NCI-H226 (cell line): ENCODE measurements at regions not wholly inside any gene's neighbourhood (a gene's known extent, or its start where the extent isn't known, plus 50 kb on each side); places are given as distances from the start of the nearest gene placed in this dataset.

Experiments
- DNase-seq: peaks from one replicate; pipeline ENCODE4 v3.0.0-alpha.2; 2015

DNA sequence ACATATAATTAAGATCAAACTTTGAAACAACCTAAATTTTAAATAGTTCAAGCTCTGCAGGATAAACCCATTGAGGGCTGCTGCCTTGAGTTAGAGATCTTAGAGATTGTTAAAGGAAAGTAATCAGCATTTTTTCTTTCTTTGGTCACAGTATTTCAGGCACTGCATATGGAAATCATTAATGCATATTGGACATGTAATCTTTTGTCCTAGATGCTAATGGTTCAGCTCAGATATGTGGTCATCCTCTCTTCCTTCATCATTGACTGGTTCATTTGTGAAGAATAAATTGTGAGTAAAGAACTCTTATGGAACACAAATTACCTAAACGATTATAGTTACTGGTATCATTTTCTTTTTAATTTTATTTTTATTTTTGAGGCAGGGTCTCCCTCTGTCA is 82.0 kb upstream of the PRLR start:
- DNase-seq, result no peak

DNA sequence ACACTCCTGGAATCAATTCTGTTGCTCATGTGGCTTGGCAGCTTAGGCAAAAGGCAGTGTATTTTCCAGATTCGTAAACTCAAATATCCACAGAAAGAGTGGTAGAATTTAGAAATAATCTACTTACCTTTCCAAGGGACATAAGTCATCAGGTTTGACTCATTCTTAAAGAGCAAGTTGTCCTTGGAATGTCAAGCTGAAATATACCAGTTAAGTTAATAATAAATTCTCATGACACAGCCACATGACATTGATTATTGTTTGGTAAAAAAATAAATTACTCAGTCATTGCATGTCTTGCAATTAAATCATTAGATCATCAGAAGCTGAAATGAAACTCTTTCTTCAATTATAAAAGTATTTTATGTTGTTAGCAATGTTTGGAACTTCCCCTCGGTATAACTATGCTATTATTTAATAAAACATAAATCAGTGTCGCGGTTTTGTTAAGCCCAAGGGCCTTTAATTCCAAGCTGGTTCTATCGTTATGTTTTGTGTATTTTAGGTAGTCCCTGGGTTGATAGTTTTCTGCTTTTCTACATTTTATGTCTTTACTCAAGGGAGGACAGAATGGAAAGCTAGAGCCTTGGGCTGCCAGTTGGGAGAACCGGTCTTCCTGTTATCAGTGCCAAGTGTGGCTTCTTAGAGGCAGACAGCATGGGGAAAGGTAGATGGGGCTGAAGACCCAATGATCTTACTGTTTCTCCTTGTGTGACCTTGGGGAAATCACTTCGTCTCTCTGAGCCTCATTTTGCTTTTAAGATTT is 79.3 kb upstream of the PRLR start:
- no peak for DNase-seq

DNA sequence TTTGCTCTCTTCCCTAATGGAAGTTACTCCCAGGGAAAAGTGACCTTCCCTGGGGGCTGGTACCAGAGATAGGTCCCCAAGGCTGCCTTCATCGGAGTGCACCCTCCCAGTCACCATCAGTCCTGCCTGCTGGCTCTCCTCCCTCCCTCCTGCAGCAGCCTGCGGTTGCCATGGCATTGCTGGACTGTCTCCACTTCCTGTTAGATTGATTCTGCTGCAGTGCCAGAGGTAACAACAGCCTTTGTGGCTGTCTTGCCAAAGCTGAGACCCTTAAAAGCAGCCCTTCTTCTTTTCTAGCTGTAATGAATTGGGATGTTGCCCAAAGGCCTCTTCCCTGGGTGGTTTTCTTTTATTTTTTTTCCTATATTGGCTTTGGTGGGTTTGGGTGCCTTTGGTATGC is 78.1 kb upstream of the PRLR start:
- no peak for DNase-seq

DNA sequence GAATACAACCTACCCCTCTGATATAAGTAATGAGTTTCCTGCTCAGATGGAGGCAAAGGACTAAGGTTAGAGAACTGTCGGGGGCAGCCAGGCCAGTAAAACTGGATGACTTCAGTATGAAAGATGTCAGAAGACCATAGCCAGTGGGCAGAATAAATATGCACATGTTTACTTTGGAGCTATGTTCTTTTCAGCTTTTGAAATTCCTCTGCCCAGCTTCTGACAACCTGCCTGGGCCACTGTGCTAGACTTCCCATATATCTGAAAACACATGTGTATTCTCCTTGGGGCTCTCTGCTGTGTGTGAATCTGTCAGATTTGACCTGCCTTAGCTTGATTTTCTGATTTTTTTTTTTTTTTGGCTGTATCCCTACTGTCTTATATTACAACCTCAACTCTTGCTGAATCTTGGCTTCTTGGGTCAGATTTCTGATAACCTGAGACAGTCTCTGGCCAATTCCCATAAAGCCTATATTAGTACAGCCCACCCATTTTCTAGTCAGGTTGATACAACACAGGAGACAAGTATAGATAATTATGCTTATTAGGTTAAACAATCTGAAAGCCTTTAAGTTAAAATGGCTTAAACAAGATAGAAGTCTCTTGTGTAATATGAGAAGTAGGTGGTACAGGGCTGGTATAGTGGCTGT is 76.6 kb upstream of the PRLR start:
- DNase-seq, result no peak

DNA sequence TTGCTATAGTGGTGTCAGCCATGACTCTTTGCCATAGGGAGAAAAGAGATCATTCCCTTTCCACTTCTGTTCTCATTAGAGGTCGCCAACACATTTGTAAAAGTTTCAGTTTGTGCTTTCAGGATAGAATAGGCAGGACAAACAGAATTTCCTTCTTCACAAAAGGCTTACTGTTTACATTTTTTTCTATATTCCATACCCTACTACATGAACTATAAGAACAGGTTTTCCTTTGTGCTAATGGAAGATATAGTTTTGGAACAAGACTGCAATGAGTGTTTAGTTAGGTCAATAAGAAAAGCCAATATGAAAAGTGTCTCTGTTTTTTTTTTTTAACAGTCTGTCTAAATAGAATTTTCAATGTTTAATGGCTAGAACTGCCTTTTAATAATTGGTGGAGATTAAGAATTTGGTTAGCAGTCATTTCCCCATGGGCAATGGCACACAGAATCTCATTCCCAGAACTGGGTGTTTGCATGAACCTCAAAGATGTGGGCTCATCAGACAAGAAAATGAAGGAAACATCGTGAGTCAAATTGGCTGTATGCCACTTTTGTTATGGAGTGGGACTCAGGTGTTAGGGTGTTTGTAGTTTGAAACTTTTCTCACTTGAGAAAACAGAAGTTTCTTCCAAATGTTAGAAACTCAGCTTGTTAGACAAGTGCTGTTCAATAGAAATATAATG is 75.2 kb upstream of the PRLR start:
- no peak for DNase-seq

DNA sequence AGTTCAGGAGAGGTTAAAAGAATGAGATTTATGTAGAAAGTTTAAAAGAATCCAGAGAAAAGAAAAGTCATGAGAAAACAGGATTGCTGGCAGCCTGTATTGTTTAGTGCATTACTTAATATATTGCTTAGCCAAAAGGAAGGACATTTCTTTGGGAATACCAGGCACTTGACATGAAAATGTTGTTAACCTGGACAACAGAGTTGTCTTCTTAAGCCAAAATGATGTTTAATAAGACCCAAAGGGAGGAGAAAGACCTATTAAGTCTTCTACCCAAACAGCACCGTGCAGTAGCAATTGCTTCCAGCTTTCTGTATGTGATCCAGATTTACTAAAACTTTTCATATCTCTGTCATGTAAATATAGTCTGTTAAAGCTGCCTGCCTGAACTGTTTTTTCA is 74.0 kb upstream of the PRLR start:
- DNase-seq, result no peak

DNA sequence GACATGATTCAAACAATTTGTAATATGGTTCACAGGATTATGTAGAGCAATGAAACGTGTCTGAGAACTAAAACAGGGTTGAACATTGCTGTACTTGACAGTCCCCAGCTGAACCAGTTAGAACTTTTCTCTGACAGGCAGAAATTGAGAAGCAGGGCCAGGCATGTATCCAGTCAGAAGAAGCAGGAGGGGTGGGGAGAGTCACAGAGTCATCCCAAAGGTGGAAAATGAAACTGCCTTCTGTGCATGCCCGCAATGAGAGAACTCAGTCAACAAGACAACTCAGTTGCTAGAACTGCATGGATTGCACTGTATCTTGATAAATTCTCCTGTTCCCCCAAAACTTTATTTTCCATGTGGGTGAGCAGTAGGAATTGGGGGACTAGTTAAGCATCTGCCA is 72.9 kb upstream of the PRLR start:
- DNase-seq, result no peak

DNA sequence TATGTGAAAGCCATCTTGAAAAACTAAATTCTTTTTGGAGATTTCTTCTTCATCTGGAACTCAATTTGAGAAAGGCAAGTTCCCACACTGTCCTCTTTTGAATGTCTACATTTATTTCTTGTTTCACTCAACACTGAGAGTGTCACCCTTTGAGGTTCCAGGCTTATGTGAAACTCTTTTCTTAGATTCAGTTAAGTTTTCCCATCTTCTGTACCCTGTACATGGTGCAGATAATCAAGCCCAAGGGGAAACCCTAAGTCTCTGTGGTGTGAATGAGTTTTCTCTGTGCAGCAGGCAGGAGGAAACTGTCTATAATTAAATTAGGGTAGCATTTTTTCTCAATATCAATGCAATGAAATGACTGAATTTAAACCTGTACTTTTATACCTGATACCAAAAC is 72.3 kb upstream of the PRLR start:
- no peak for DNase-seq

DNA sequence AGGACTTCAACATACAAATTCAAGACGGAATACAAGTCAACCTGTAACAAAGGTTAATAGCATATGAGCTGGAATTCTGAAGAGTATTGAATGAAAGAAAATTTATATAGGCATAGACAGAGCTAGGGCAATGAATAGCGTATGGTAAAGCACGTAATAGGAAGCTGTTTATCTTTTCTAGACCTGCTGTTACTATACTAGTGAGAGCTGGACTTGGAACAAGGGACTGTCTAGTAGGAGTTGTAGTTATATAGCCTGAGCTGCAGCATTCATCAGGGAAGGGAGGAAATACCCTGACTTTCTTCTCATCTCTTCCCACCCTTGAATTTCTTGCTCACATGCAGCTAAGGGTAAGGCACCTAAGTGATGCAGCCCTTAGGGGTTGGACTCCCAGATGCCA is 67.5 kb upstream of the PRLR start:
- DNase-seq, result no peak

DNA sequence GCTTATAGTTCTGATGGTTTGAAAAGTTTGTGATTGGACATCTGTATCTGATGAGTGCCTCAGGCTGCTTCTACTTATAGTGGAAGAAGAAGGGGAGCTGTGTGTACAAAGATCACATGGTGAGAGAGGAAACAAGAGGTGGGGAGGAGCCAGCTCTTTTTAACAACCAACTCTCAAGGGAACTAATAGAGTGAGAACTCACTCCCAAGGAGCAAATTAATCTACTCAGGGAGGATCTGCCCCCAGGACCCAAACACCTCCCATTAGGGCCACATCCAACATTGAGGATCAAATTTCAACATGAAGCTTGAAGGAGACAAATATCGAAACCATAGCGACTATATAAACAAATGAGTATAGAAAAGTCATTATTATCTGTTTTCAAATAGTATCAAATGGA is 64.7 kb upstream of the PRLR start:
- DNase-seq, result no peak

DNA sequence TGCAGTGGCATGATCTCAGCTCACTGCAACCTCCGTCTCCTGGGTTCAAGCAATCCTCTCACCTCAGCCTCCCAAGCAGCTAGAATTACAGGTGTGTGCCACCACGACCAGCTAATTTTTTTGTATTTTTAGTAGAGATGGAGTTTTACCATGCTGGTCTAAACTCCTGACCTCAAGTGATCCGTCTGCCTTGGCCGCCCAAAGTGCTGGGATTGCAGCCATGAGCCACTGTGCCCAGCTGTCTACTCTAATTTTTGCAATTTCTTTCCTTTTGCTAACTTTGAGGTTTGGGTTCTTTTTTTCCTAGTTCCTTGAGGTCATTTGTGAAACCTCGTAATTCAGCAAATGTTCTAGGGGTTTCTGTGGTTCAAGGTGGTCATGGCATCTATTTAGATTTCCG is 63.7 kb upstream of the PRLR start:
- no peak for DNase-seq

DNA sequence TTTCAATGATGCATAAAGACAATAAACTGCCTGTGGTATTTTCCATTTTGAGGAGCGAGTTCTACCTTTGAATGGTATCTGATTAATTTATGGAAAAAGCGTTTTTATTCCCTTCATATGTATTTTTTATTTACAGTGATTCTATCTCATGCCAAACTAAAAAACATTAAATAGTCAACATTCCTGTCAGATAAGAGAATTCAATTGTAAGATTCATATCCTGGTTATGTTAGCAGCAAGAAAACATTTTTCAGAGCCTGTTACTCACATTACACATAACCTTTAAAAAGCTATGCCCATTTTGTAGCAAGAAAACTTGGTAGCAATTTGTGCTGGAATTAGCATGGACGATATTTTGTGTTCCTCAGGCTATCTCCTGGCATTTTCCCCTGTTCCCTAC is 55.1 kb upstream of the PRLR start:
- peak; percentile 27 for DNase-seq

DNA sequence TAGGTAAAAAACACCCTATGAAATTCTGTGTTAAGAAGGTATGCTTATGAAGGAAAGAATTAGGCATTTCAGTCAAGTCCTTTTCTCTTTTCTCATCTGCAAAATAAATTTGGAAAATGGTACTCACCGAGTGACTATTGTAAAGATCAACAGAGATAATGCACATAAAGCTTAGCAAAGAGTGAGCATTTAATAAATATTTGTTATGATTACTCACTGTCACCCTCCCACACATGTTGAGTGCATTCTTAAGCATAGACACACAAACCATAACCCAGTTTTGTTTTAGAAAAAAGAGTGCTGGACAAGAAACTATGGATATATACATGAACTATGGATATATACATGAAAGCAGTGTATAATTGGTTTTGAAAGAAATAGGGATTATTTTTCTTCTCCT is 54.7 kb upstream of the PRLR start:
- no peak for DNase-seq

DNA sequence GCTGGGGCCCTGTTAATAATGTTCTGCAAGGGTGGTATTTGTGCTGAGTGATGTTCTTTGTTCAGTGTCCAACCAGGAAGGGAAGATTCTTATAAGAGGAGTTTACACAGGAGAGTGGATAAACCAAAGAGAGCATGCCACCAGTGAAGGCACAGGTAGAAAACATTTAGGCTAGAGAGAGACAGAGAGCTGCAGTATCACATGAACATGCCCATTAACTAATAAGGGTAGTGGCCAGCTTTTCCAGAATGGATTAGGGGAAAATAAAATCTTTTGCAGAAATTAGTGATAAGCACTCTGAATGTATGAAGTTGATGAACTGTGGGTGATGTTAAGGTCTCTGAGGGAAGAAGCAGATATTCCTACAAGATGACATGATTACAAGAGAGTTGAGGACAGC is 54.1 kb upstream of the PRLR start:
- no peak for DNase-seq

DNA sequence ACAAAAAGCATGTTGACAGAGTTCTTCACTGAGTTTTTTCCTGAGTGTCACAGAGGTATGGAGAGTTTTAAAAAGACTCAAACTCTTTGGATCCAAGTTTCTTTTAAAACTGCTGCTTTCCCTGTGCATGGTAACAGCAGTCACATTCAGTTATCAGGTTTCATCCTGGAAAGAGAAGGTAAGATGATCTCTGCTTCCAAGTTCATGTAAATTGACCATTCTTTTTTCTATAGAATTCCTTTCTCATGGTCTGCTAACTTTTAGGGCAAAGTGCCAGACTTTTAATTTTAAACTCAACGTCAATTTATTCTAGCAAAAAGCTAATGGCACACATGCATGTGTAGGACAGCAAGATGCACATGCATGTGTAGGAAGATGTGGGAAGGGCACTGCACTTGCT is 52.5 kb upstream of the PRLR start:
- no peak for DNase-seq

DNA sequence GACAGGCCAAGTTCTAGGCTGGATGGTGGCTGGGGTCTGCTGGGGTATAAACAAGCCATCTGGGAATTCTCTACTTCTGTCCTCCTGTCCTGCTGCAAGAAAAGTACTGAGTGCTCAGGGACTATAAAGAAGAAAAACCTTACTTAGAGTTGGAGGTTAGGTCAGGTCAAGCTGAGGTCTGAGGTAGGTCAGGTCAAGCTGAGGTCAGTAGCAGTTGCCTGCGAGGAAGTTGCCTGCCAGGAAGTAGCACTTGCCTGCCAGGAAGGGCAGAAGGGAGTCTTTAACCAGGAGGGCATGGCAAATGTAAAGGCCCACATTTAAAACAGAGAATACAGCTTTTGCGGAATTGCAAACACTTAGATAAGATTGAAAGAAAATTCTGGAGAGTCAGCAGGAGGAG is 51.3 kb upstream of the PRLR start:
- no peak for DNase-seq
